H7 (cell line): ENCODE measurements at regions not wholly inside any gene's neighbourhood (a gene's known extent, or its start where the extent isn't known, plus 50 kb on each side); places are given as distances from the start of the nearest gene placed in this dataset.
"Not testable (repeated sequence)": the region's sequence is repeated elsewhere in the genome, so short reads cannot be mapped to it uniquely, and the experiment has no call there.

ENCODE experiments used
- DNase-seq: peaks from one replicate; pipeline ENCODE4 v3.0.0; 2012
- H3K27me3 ChIP-seq: 2 replicates; pipeline ENCODE4 v1.6.0; 2011; ENCODE audit warnings: mild to moderate bottlenecking, low read length; ENCODE audit not compliant: control insufficient read depth, insufficient read depth
- H3K36me3 ChIP-seq: replicated peaks from 2 replicates; pipeline ENCODE4 v1.5.1; 2011; ENCODE audit warnings: low read length; ENCODE audit not compliant: control insufficient read depth, insufficient read depth
- H3K4me3 ChIP-seq: 2 replicates; pipeline ENCODE4 v1.5.1; 2011; ENCODE audit warnings: low read depth, mild to moderate bottlenecking, control low read depth, low read length, moderate library complexity; ENCODE audit not compliant: insufficient read depth

- H3K36me3 ChIP-seq, result no peaks in the 10 kb centered on the region
- peaks cover 33% of the 10 kb centered on the region for H3K27me3 ChIP-seq
- no peak overlapping the region for H3K4me3 ChIP-seq
- peak; percentile 65 for DNase-seq
These were observed 53.1 kb downstream of the GGTLC2 start for GRCh38 chr22:22697377-22698117.

DNA sequence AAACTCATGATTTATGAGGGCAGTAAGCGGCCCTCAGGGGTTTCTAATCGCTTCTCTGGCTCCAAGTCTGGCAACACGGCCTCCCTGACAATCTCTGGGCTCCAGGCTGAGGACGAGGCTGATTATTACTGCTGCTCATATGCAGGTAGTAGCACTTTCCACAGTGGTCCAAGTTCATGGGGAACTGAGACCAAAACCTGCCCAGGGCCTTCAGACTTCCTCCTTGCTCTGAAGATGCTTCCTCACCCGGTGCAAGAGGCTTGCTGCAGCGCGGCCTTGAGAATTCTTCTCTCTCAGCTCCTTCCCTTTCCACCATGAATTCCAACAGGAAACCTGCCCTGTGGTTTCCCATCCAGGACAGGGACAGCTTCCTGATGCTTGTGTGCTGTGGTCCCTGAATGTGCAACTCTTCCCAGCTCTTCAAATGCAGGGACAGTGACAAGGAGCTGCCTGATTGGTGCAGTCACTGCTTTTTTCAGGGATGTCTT lies 53.9 kb downstream of the GGTLC2 start:
- H3K27me3 ChIP-seq, result peaks cover 33% of the 10 kb centered on the region
- no peak overlapping the region for H3K4me3 ChIP-seq
- no peaks in the 10 kb centered on the region for H3K36me3 ChIP-seq
- DNase-seq, result no peak

DNA sequence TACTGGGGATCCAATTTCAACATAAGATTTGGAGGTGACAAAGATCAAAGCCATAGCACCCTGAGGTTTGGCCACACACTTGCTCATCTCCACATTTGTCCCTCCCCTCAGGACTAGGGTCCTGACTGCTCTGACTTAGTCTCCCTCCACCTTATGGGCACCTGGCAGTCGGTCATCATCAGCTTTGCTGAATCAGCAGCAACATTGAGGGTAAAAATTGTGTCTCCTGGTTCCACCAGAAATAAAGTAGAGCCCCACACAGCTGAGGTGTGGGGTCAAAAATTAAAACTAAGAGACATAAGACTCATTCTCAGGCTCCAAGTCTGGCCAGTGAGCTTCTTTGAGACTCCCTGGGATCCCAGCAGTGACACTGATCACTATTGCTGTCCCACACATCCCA lies 56.2 kb downstream of the GGTLC2 start:
- Histone ChIP-seq H3K36me3 (no peaks in the 10 kb centered on the region), H3K4me3 (no peak overlapping the region), H3K27me3 (peaks cover 32% of the 10 kb centered on the region)
- no peak for DNase-seq

DNA sequence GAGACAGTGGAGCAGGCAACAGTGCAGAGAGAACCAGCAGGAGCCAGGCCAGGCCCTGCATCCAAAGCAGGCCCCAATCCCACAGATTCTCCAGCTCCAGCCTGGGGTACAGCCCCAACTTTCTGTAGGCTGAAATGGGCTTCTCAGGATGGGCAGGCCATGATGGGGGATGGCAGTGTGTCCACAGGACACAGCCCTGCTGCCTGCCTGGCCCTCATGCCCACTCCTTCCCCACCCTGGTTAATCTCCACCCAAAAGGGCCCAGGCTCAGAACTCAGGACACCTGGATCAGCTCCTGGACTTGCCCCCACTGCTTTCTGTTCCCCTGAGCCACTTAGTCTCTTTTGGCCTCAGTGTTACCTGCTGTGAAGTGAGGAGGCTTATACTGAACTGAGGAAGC lies 57.1 kb downstream of the GGTLC2 start:
- DNase-seq, H3K4me3 ChIP-seq, H3K36me3 ChIP-seq: not testable (repeated sequence)
- H3K27me3 ChIP-seq, result peaks cover 34% of the 10 kb centered on the region

GRCh38 chr22:22702237-22703202 lies 58.1 kb downstream of the GGTLC2 start:
- peak; percentile 51 for DNase-seq
- peaks cover 37% of the 10 kb centered on the region for H3K27me3 ChIP-seq

DNA sequence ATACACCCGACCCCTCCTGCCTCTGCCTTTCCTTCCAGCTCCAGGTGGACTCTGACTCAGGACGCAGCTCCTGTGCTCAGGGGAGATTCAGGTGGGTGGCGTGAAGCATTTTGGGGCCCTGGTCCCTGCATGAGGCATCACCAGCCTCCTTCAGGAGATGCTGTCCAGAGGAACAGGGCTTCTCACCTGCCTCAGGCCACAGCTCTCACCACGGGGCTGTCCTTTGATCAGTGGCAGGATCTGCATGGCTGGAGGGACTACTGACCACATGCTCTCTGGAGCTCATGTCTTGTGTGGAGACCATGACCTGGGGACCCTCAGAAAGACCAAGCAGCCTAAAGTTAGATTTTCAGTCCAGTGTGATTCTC lies 58.8 kb downstream of the GGTLC2 start:
- H3K27me3 ChIP-seq, result peaks cover 42% of the 10 kb centered on the region
- H3K4me3 ChIP-seq, result no peak overlapping the region
- DNase-seq, result no peak
- no peaks in the 10 kb centered on the region for H3K36me3 ChIP-seq

More at GRCh38 chr22:22702237-22703202, 58.1 kb downstream of the GGTLC2 start:
- no peaks in the 10 kb centered on the region for H3K36me3 ChIP-seq
- H3K4me3 ChIP-seq, result no peak overlapping the region

DNA sequence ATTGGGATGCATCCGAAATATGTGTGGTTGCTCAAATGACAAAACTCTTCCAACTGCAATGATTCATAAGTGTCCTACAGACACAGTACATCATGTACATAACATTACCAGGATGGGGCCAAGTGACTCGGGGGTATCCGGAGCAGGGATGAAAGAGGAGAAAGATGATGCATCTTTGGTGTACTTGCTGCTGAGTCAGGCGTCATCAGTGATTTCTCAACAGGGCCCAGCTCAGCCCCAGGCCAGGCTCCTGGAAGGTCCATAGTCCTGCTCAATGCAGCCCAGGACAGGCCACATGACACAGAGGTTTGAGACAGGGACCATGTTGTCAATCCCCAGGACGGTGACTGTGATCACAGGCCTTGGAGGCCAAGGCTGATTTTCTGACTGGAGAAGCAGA lies 59.3 kb downstream of the GGTLC2 start:
- no peak for DNase-seq
- H3K36me3 ChIP-seq, result no peaks in the 10 kb centered on the region
- H3K27me3 ChIP-seq, result peaks cover 41% of the 10 kb centered on the region
- H3K4me3 ChIP-seq, result no peak overlapping the region

- DNase-seq, result no peak
- peaks cover 45% of the 10 kb centered on the region for H3K27me3 ChIP-seq
- no peaks in the 10 kb centered on the region for H3K36me3 ChIP-seq
- H3K4me3 ChIP-seq, result no peak overlapping the region
These were observed 59.9 kb downstream of the GGTLC2 start for GRCh38 chr22:22704156-22704946.

DNA sequence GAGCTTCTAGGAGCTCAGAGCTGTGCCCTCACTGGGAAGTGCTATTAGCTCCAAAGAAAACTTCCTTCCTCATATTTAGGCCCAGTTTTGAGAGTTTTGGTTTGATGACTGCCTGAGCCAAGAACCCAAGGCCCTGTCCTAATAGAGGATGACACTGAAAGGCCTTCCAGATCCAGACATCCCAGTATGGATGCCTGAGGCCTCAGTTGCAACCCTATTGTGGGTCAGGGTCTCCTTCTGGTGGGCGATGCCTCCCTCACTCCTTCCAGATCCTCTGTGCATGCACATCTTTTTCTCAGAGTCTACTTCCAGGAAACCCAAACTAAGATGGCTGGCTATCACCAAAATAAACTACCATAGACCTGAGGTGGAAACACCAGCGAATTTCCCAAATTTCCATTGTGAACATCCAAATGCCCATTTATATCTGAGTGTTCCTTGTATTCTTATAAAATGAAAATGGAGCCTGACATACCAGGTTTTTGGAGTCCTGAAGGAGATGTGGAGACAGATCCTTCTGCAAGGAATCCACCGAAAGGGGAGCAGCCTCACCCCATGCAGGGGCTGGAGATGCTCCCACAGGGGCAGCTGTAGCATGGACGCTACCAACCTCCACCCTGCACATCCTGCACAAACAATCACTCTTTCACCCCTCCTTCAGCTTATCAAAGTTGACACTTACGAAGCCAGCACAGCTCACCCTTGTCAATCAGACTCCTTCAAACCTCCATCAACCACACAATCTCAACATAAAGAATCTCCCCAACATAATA lies 61.1 kb downstream of the GGTLC2 start:
- no peaks in the 10 kb centered on the region for H3K36me3 ChIP-seq
- DNase-seq, result no peak
- H3K4me3 ChIP-seq, result no peak overlapping the region
- H3K27me3 ChIP-seq, result peaks cover 42% of the 10 kb centered on the region

DNA sequence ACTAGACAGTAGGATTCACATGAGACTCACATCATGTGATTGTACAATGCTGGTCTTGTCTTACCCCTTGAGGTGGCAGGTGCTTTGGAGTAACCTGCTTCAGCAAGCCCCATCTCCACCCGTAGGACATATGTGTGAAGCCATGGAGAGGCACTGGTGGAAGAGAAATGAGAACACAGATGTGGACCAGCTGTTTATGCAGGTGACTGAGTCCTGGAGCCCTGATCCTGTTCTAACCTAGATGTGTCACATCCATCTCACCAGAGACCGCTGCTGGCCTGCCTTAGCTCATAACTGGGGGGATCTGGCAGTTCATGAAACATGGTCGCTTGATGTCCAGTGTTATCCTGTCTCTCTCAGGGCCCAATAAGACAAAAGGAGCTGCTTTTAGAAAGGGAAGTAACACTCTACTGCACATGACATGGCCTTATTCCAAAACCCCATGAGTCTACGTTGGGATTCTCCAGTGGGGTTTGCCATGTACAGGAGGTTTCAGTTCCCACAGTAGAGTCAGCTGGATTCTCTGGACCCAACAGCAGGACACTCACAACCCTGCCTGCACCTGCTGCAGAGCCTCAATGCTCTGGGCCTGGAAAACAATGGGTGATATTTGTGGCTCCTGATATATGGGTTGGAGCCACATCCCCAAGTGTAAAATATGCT lies 62.0 kb downstream of the GGTLC2 start:
- DNase-seq, result no peak
- Histone ChIP-seq H3K4me3 (no peak overlapping the region), H3K27me3 (peaks cover 39% of the 10 kb centered on the region), H3K36me3 (no peaks in the 10 kb centered on the region)

DNA sequence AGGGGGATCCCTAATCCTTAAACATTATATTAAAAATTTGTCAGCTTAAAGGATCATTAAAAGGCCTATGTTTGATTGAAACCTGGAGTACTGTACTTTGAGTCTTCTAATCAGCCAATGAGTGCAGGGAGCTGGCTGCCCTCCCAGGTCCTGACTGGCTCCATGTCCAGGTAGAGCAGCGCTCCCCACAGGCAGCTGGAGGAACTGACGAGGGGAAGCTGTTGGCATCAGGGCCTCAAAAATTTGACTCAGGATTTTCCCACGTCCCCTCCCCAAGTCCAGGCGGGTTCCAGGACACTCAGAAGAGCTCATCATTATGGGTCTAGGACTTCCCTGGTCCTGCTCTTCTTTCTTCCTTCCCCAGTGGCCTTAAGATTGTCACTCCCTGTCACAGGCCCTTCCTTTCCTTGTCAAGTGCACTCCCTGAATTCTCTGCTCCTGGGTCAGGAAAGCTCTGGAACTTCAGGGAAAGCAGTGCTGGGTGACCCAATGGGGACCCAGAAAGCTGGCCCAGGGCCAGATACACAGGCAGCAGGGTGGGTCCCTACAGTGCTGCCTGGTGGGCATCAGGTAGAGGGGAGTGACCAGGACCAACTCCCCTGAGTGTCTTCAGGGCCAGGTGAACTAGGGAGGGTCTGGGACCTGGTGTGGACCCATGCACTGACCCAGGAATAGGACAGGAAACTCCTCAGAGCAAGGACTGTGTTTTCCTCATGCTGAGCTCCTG lies 65.5 kb downstream of the GGTLC2 start:
- peak; percentile 83 for DNase-seq
- peaks cover 43% of the 10 kb centered on the region for H3K27me3 ChIP-seq
- H3K36me3 ChIP-seq, result no peaks in the 10 kb centered on the region
- no peak overlapping the region for H3K4me3 ChIP-seq

GRCh38 chr22:22710719-22711531 lies 66.5 kb downstream of the GGTLC2 start:
- Histone ChIP-seq H3K36me3 (no peaks in the 10 kb centered on the region), H3K27me3 (peaks cover 46% of the 10 kb centered on the region), H3K4me3 (no peak overlapping the region)
- peak; percentile 85 for DNase-seq
